H9 (cell line): ENCODE measurements at regions not wholly inside any gene's neighbourhood (a gene's known extent, or its start where the extent isn't known, plus 50 kb on each side); places are given as distances from the start of the nearest gene placed in this dataset.

Experiments used
- DNase-seq: peaks from one replicate; pipeline ENCODE4 v3.0.0-alpha.2; 2017
- H2AFZ ChIP-seq: one replicate; pipeline ENCODE4 v1.6.1; 2013; ENCODE audit warnings: mild to moderate bottlenecking, low read length, control low read depth, moderate library complexity
- H2AK5ac ChIP-seq: 2 replicates; pipeline ENCODE4 v1.6.1; 2013; ENCODE audit warnings: low read length, control low read depth, mixed read lengths; ENCODE audit not compliant: insufficient read length
- H2BK120ac ChIP-seq: one replicate; pipeline ENCODE4 v1.6.1; 2013; ENCODE audit warnings: low read depth, mild to moderate bottlenecking, low read length, control low read depth, inconsistent platforms; ENCODE audit not compliant: poor library complexity, severe bottlenecking
- H2BK12ac ChIP-seq: 2 replicates; pipeline ENCODE4 v1.6.1; 2013; ENCODE audit warnings: low read length, control low read depth, mixed read lengths, low read depth; ENCODE audit not compliant: insufficient read length
- H2BK15ac ChIP-seq: 2 replicates; pipeline ENCODE4 v1.6.1; 2013; ENCODE audit warnings: low read depth, low read length, control low read depth
- H2BK20ac ChIP-seq: one replicate; pipeline ENCODE4 v1.6.1; 2013; ENCODE audit warnings: low read depth, mild to moderate bottlenecking, low read length, control low read depth, inconsistent platforms; ENCODE audit not compliant: poor library complexity, severe bottlenecking
- H2BK5ac ChIP-seq: 2 replicates; pipeline ENCODE4 v1.6.1; 2013; ENCODE audit warnings: low read length, control low read depth, mixed read lengths; ENCODE audit not compliant: insufficient read length
- H3K14ac ChIP-seq: 2 replicates; pipeline ENCODE4 v1.6.1; 2013; ENCODE audit warnings: low read length, control low read depth; ENCODE audit not compliant: insufficient read depth
- H3K18ac ChIP-seq: 2 replicates; pipeline ENCODE4 v1.6.1; 2013; ENCODE audit warnings: low read depth, mild to moderate bottlenecking, mixed read lengths, low read length, control low read depth; ENCODE audit not compliant: insufficient read length
- H3K23ac ChIP-seq: 2 replicates; pipeline ENCODE4 v1.6.1; 2013; ENCODE audit warnings: low read length, control low read depth, mixed read lengths, low read depth; ENCODE audit not compliant: insufficient read length
- H3K23me2 ChIP-seq: 2 replicates; pipeline ENCODE4 v1.6.1; 2013; ENCODE audit warnings: low read depth, mild to moderate bottlenecking, mixed read lengths, low read length, control low read depth; ENCODE audit not compliant: insufficient read length, poor library complexity, severe bottlenecking
- H3K27ac ChIP-seq: 2 replicates; pipeline ENCODE4 v1.5.1; 2013; ENCODE audit warnings: low read length, control low read depth, mixed read lengths, low read depth; ENCODE audit not compliant: insufficient read length
- H3K27me3 ChIP-seq: 2 replicates; pipeline ENCODE4 v1.6.1; 2013; ENCODE audit warnings: low read length, control low read depth, inconsistent platforms; ENCODE audit not compliant: insufficient read depth
- H3K4ac ChIP-seq: 2 replicates; pipeline ENCODE4 v1.6.1; 2013; ENCODE audit warnings: low read depth, mild to moderate bottlenecking, control low read depth, inconsistent platforms, low read length, moderate library complexity
- H3K4me1 ChIP-seq: 2 replicates; pipeline ENCODE4 v1.6.1; 2013; ENCODE audit warnings: low read length, control low read depth, inconsistent platforms; ENCODE audit not compliant: insufficient read depth
- H3K4me2 ChIP-seq: 2 replicates; pipeline ENCODE4 v1.6.1; 2013; ENCODE audit warnings: low read length, control low read depth, mixed read lengths; ENCODE audit not compliant: insufficient read length, insufficient read depth
- H3K56ac ChIP-seq: 2 replicates; pipeline ENCODE4 v1.6.1; 2013; ENCODE audit warnings: low read depth, mild to moderate bottlenecking, mixed read lengths, low read length, control low read depth; ENCODE audit not compliant: insufficient read length
- H3K79me1 ChIP-seq: 2 replicates; pipeline ENCODE4 v1.6.1; 2013; ENCODE audit warnings: low read depth, mild to moderate bottlenecking, moderate library complexity, low read length, control low read depth, inconsistent platforms; ENCODE audit not compliant: insufficient read depth, poor library complexity, severe bottlenecking
- H3K79me2 ChIP-seq: 2 replicates; pipeline ENCODE4 v1.6.1; 2013; ENCODE audit warnings: low read length, control low read depth, inconsistent platforms; ENCODE audit not compliant: insufficient read depth
- H3K9ac ChIP-seq: 2 replicates; pipeline ENCODE4 v1.6.1; 2013; ENCODE audit warnings: low read length, control low read depth, mixed read lengths; ENCODE audit not compliant: insufficient read length; ENCODE audit errors: extremely low read depth
- H3K9me3 ChIP-seq: one replicate; pipeline ENCODE4 v1.6.1; 2013; ENCODE audit warnings: low read depth, low read length, inconsistent platforms; ENCODE audit not compliant: control insufficient read depth
- H3T11ph ChIP-seq: one replicate; pipeline ENCODE4 v1.6.1; 2013; ENCODE audit warnings: mild to moderate bottlenecking, low read length, control low read depth, inconsistent platforms
- H4K20me1 ChIP-seq: one replicate; pipeline ENCODE4 v1.6.1; 2013; ENCODE audit not compliant: control insufficient read depth, insufficient read length, insufficient read depth
- H4K5ac ChIP-seq: 2 replicates; pipeline ENCODE4 v1.6.1; 2013; ENCODE audit warnings: low read depth, mild to moderate bottlenecking, mixed read lengths, low read length, control low read depth; ENCODE audit not compliant: insufficient read length
- H4K8ac ChIP-seq: replicated peaks from 2 replicates; pipeline ENCODE4 v1.6.1; 2013; ENCODE audit warnings: low read length, control low read depth, mixed read lengths, low read depth; ENCODE audit not compliant: insufficient read length
- H4K91ac ChIP-seq: 2 replicates; pipeline ENCODE4 v1.6.1; 2013; ENCODE audit warnings: low read depth, mild to moderate bottlenecking, moderate library complexity, mixed read lengths, low read length, control low read depth; ENCODE audit not compliant: insufficient read length
- H3K27ac Mint-ChIP-seq, 3 experiments: 2 replicates in 2 of 3; 3 replicates in 1 of 3; pipeline ENCODE4 v1.8.0; 2020 to 2021; ENCODE audit warnings: mixed read lengths in 3 of 3, mild to moderate bottlenecking in 1 of 3, moderate library complexity in 1 of 3
- H3K27me3 Mint-ChIP-seq: 2 replicates; pipeline ENCODE4 v1.8.0; 2021; ENCODE audit warnings: low read depth, mild to moderate bottlenecking, moderate library complexity, mixed read lengths
- H3K36me3 Mint-ChIP-seq, 3 experiments: 2 replicates in 2 of 3; 3 replicates in 1 of 3; pipeline ENCODE4 v1.8.0; 2020 to 2021; ENCODE audit warnings: low read depth in 3 of 3, mixed read lengths in 3 of 3; ENCODE audit not compliant: insufficient read depth in 1 of 3
- H3K4me1 Mint-ChIP-seq, 2 experiments: 2 replicates each; pipeline ENCODE4 v1.8.0; 2020; ENCODE audit warnings: mixed read lengths in 2 of 2
- H3K4me3 Mint-ChIP-seq, 2 experiments: 2 replicates in 1 of 2; 3 replicates in 1 of 2; pipeline ENCODE4 v1.8.0; 2020 to 2021; ENCODE audit warnings: mild to moderate bottlenecking in 2 of 2, mixed read lengths in 2 of 2, moderate library complexity in 1 of 2
- H3K9me3 Mint-ChIP-seq, 2 experiments: 2 replicates in 1 of 2; 3 replicates in 1 of 2; pipeline ENCODE4 v1.8.0; 2020; ENCODE audit warnings: mild to moderate bottlenecking in 2 of 2, mixed read lengths in 2 of 2, moderate library complexity in 1 of 2
- TF ChIP-seq, protein P1 (sequence below): fragments of 200-600 bp; sonication (generic); conservative IDR thresholded peaks from 3 replicates; pipeline ENCODE4 v1.8.0; 2021; ENCODE audit warnings: antibody characterized with exemption, mild to moderate bottlenecking

DNA sequence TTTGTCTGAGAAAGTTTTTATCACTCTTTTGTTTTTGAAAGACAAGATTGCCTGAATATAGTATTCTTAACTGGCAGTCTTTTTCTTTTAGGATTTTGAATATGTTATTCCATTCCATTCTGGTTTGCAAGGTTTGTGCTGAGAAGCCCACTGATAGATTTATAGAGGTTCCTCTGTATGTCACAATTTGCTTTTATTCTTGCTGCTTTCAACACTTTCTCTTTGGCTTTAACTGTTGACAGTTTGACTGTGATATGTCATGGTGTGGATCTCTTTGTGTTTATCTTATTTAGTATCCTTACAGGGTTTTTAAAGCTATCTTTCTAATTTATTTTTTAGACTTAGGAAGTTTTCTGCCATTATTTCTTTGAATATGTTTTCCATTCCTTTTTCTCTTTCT lies 331.2 kb upstream of the ATP11B start:
- Mint-ChIP-seq H3K4me3 (no peak overlapping the region), H3K9me3 (peaks cover 4 to 5% of the 10 kb centered on the region in 2 experiments; a peak in 3 of 5 replicates), H3K36me3 (no peaks in the 10 kb centered on the region; a peak in 2 of 7 replicates), H3K27me3 (no peaks in the 10 kb centered on the region), H3K4me1 (peaks cover 5 to 7% of the 10 kb centered on the region in 2 experiments), H3K27ac (no peak overlapping the region)
- no peaks in the 10 kb centered on the region for H3K9me3 ChIP-seq
- H4K20me1 ChIP-seq = no peaks in the 10 kb centered on the region
- no peak overlapping the region for H4K8ac ChIP-seq
- no peak overlapping the region for H4K5ac ChIP-seq
- no peaks in the 10 kb centered on the region for H3K79me1 ChIP-seq
- H4K91ac ChIP-seq = no peak overlapping the region
- no peaks in the 10 kb centered on the region for H3K27me3 ChIP-seq
- H2AFZ ChIP-seq = no peak overlapping the region
- H3K23me2 ChIP-seq = no peaks in the 10 kb centered on the region
- no peak overlapping the region for H2BK5ac ChIP-seq
- H2BK120ac ChIP-seq = no peak overlapping the region
- no peaks in the 10 kb centered on the region for H3K4me1 ChIP-seq
- no peak overlapping the region for H2BK12ac ChIP-seq
- H3K27ac ChIP-seq = no peak overlapping the region
- no peak overlapping the region for H3K56ac ChIP-seq
- no peak overlapping the region for H3K14ac ChIP-seq
- DNase-seq = no peak
- no peak overlapping the region for H3K4ac ChIP-seq
- H2BK15ac ChIP-seq = no peak overlapping the region
- TF ChIP-seq, protein P1, sequence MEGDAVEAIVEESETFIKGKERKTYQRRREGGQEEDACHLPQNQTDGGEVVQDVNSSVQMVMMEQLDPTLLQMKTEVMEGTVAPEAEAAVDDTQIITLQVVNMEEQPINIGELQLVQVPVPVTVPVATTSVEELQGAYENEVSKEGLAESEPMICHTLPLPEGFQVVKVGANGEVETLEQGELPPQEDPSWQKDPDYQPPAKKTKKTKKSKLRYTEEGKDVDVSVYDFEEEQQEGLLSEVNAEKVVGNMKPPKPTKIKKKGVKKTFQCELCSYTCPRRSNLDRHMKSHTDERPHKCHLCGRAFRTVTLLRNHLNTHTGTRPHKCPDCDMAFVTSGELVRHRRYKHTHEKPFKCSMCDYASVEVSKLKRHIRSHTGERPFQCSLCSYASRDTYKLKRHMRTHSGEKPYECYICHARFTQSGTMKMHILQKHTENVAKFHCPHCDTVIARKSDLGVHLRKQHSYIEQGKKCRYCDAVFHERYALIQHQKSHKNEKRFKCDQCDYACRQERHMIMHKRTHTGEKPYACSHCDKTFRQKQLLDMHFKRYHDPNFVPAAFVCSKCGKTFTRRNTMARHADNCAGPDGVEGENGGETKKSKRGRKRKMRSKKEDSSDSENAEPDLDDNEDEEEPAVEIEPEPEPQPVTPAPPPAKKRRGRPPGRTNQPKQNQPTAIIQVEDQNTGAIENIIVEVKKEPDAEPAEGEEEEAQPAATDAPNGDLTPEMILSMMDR = no peak
- no peak overlapping the region for H3K23ac ChIP-seq
- H3K4me2 ChIP-seq = no peak overlapping the region
- H3K9ac ChIP-seq = no peak overlapping the region
- no peaks in the 10 kb centered on the region for H3K79me2 ChIP-seq
- no peak overlapping the region for H2AK5ac ChIP-seq
- H2BK20ac ChIP-seq = no peak overlapping the region
- H3K18ac ChIP-seq = no peak overlapping the region
- no peak overlapping the region for H3T11ph ChIP-seq
